ENCODE measurements at regions not wholly inside any gene's neighbourhood (a gene's known extent, or its start where the extent isn't known, plus 50 kb on each side); places are given as distances from the start of the nearest gene placed in this dataset.

DNA sequence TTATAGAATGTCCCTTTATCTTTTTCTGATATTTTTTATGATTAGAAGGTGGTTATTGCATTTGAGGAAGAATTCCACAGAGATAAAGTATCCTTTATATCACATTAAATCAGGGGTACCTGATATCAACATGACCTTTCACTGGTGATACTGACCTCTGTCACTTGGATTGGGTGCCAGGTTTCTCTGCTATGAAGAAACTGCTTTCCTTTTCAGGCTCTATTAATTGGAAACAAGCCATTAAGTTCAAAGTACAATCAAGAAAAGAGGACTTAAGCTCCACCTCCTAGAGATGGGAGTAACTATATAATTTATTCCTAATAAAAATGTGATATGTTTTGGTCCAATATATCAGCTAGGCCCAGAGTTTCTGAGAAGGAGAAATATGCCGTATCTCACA is 514.6 kb upstream of the TYRP1 start:
- DNase-seq: no peak

- DNase-seq: no peak
These were observed 510.4 kb upstream of the TYRP1 start for GRCh38 chr9:12182806-12183205.

DNA sequence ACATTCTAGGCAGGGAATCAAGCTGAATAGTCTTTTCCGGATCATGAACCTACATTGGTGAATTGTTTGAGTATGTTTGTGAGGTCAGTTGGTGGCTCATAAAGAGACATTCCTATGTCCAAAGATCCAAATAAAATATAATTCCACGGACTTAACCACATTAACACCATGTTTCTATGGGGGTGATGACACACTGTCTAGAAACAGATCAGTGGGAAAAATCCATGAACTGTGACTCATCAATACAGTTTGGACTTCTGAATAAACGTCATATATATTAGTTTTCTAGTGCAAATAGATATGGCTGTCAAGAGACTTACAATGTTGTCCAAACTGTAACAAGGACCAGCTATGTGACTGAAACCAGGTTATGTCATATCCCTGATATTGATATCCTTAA is 509.9 kb upstream of the TYRP1 start:
- no peak for DNase-seq

- DNase-seq: no peak
These were observed 507.3 kb upstream of the TYRP1 start for GRCh38 chr9:12185856-12186255.

DNA sequence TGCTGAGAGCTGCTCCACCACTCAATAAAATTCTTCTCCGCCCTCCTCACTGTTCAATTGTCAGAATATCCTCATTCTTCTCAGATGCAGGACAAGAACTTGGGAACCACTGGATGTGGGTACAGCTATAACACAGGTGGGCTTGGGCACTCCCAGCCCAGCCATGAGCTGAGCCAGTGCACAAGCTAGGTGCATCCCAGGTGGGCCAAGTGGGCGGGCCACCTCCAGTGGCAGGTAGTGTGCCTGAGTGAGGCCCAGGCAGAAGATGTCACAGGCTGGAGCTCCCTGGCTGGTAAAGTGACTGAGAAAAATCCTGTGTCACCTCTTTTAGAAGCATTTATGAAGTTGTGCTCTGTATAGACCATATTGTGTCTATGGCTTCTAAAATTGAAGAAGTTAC is 501.6 kb upstream of the TYRP1 start:
- no peak for DNase-seq

DNA sequence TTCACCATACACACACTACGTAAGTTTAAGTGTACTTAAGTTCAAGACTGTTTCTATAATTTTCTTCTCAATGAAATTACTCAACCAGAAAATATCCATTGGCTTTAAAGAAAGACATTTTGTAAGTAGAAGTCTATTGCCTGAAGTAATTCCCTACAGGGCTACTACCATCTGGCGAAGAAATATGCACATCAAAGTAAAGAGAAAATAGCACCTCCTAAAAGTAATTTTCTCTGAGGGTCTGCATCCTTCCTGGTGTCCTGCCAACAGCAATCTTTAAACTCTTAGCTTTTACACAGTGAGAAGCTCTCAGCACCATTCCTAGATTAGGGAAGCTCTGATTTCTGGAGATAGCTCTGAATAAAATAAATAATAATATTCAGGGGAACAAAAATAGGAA is 498.5 kb upstream of the TYRP1 start:
- DNase-seq: no peak

GRCh38 chr9:12195456-12195855 is 497.7 kb upstream of the TYRP1 start:
- DNase-seq: no peak

- no peak for DNase-seq
These were observed 488.7 kb upstream of the TYRP1 start for GRCh38 chr9:12204512-12204911.

- DNase-seq: no peak
These were observed 480.3 kb upstream of the TYRP1 start for GRCh38 chr9:12212860-12213259.

DNA sequence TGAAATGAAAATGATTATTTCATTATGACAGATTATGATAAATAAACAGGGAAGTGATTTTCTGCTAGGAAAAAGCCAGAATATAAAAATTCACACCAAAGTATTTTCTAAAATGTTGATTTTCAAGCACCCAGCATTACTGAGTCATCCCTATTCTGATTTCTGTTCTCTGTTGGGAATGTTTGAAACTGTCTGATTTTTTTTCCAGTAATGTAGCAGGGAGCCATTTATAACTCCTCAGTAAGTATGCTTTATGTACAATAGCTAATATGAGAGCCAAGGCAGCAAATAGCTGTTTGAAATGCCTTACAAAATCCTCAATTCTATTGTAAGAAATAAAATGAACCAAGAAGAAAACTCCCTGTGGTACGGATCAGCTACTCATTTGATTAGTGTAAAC is 471.7 kb upstream of the TYRP1 start:
- no peak for DNase-seq

DNA sequence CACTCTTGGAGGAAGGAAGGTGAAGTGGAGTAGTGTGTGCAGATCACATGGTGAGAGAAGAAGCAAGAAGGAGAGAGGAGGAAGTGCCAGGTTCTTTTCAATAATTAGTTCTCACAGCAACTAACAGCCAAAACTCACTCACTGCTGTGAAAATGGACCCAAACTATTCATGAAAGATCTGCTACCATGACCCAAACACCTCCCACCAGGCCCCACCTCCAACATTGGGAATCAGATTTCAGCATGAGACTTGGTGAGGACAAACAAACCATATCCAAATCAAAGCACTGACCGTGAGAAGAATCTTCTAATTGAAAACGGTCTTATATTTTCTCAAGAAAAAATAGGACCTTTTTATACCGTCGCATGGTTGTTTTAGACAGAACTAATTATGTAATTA is 468.7 kb upstream of the TYRP1 start:
- DNase-seq: no peak

DNA sequence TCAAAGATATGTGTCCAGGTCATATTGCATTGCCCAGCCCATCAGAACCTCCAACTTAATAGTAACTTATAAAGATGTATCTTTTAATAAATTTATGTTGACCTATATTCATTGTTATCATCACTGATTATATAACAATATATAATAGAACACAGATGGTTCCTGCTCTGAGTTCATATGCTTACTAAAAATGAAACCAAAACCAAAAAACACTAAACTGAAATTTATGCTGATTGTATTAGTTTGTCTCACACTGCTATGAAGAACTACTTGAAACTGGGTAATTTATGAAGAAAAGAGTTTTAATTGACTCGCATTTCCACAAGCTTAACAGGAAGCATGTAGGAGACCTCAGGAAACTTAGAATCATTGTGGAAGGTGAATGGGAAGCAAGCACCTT is 462.5 kb upstream of the TYRP1 start:
- no peak for DNase-seq

DNA sequence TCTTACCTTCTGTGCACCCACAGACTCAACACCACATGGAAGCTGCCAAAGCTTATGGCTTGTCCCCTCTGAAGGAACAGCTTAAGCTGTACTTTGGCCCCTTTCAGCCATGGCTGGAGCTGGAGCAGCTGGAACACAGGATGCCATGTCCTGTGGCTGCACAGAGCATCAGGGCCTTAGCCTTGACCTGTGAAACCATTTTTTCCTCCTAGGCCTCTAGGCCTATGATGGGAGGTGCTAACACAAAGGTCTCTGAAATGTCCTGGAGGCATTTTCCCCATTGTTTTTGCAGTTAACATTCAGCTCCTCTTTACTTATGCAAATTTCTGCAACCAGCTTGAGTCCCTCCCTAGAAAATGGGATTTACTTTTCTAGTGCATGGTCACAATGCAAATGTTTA is 461.4 kb upstream of the TYRP1 start:
- no peak for DNase-seq

DNA sequence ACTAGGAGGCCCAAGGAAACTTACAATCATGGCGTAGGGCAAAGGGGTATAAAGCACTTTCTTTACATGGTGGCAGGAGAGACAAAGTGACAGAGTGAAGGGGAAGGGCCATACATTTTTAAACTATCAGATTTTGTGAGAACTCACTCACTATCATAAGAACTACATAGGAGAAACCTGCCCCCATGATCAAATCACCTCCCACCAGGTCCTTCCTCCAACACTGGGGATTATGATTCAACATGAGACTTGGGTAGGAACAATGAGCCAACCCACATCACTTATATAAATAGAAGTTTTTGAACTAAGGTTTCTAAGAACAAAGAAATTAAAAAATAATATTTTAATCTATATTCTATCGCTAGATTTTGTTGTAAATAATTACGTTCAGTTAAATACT is 460.3 kb upstream of the TYRP1 start:
- DNase-seq: no peak

DNA sequence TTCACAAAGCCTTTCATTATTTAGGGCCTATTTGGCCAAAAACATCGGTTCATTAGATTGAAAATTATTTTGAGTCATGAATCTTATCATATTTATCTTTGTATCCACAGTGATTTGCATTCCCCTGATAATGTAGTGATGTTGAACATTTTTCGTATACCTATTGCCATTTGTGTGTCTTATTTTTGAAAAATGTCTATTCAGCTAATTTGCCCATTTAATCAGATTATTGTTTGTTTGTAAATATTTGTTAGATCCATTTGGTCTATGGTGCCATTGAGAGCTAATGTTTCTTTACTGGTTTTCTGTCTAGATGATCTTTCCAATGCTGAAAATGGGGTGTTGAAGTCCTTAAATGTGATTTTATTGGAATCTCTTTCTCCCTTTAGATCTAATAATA is 439.2 kb upstream of the TYRP1 start:
- no peak for DNase-seq

GRCh38 chr9:12266758-12267157 is 426.4 kb upstream of the TYRP1 start:
- DNase-seq: no peak

DNA sequence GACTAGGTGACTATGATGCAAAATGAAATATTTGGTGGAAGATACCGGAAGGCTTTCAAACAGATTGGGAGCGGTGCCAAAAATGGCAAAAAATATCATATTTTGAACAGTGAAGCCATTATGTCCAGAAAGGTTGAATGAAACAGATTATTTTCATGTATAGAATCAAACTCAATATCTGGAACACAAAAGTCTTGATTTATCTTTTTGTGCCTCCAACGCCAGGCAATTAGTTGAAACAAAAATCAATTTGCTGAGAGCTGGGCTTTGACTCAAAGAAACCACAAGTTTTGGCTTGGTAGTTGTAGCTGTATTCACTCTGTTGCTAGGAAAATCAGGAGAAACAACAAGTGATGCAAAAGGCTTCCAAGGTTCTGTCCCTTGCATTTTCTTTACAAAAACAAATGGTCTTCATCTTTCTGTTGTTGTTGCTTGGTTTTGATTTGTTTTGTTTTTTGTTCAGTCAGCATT is 421.7 kb upstream of the TYRP1 start:
- no peak for DNase-seq

- no peak for DNase-seq
These were observed 420.6 kb upstream of the TYRP1 start for GRCh38 chr9:12272471-12273120.

- DNase-seq: no peak
These were observed 418.6 kb upstream of the TYRP1 start for GRCh38 chr9:12274577-12274976.

DNA sequence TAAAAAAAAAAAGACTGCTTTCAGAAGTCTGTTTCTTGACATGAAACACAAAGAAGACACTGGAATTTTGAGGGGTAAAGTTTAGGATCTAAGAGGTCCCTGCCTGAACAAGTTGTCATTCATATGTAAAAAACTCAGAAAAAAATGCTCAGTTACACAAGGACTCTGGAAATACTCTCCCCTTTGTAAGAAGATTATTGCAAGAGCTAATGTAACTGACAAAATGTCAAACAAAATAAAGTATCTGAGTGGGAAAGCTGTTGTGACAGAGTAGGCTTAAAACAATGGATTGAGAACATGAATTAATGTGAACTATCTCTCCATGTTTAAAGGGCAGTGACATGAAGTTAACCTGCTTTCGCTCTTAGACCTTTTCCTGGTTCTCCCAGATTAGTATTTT is 416.7 kb upstream of the TYRP1 start:
- no peak for DNase-seq

GRCh38 chr9:12289711-12290110 is 403.5 kb upstream of the TYRP1 start:
- DNase-seq: no peak

DNA sequence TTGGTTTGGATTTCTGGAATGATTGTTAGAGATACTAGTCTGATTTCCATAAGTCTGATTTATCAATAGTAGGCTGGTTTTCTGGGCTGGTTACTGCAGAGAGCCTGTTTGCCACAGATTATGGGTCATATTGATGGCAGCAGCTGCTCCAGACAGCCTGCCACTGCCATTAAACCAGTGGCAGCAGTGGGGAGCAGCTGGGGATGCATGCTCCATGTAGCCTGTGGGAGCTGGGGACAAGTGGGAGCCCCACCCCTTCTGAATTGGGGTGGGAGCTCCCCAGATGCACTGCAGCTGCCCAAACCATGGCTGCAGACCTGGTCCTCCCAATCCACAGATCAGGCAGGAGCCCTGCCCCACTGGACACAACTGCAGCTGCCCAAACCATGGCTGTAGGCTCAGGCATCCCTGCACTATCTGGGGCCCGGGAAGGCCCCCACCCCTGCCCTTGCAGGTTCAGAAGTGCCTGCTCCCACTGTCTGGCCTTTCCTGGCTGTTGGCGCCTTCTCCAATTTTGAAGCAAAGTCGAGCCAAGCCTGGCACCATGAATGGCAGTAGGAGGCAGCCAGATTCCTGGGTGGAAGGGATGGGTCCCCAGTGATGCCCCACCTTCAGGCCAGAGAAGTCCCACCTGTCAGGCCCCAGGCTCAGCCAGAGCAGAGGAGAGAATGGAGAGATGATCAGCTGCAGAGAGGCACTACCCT is 402.9 kb upstream of the TYRP1 start:
- no peak for DNase-seq

- no peak for DNase-seq
These were observed 388.0 kb upstream of the TYRP1 start for GRCh38 chr9:12305211-12305610.

GRCh38 chr9:12314589-12314988 is 378.6 kb upstream of the TYRP1 start:
- DNase-seq: no peak
